SU-DHL-6 (cell line): ENCODE measurements at regions not wholly inside any gene's neighbourhood (a gene's known extent, or its start where the extent isn't known, plus 50 kb on each side); places are given as distances from the start of the nearest gene placed in this dataset.

Source experiments
- EZH2phosphoT487 ChIP-seq: fragments of 200-600 bp; sonication (generic), shearing (Covaris generic); conservative IDR thresholded peaks from 2 replicates; pipeline ENCODE4 v1.6.1; 2018; ENCODE audit warnings: mild to moderate bottlenecking, antibody characterized with exemption, low read length, moderate library complexity, mixed read lengths
- TF ChIP-seq, protein P1 (sequence below): fragments of 200-600 bp; sonication (generic); IDR thresholded peaks from one replicate; pipeline ENCODE4 v1.5.1; 2017; ENCODE audit warnings: antibody characterized with exemption, mild to moderate bottlenecking, low read length, moderate library complexity; ENCODE audit not compliant: insufficient read depth, poor library complexity, severe bottlenecking

DNA sequence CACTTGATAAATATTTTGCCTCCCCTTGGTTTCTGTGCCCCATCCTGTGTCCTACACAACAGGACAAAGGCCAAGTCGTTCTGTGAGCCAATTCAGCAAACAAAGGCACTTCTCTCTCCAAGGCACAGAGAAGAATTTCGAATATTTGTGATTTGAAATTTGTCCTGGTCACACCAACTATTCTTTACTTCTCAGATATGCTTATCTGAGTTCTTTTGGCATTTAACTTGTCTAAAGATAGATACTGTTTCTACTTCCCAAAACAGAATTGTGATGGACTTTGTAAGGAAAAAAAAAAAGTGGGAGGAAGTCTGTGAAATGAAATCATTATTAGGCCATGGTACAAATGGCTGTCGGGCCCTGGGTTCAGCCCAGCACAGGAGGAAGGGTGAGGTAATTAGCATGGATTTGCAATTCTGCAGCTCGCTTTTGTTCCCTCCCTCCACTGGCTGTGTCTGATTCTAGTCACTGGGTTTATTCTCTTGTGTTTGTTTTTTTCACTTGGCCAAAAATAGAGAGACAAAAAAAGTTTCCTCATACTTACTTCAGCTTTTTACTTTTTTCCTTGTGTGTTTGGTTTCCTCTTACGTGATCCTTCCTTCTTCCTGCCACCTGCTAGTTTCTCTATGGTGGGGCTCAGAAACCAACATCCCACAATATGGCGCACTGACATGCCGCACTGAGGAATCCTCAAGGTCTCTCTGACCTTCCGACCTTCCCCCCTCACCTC, 108.2 kb upstream of the MKLN1 start:
- TF ChIP-seq, protein P1, sequence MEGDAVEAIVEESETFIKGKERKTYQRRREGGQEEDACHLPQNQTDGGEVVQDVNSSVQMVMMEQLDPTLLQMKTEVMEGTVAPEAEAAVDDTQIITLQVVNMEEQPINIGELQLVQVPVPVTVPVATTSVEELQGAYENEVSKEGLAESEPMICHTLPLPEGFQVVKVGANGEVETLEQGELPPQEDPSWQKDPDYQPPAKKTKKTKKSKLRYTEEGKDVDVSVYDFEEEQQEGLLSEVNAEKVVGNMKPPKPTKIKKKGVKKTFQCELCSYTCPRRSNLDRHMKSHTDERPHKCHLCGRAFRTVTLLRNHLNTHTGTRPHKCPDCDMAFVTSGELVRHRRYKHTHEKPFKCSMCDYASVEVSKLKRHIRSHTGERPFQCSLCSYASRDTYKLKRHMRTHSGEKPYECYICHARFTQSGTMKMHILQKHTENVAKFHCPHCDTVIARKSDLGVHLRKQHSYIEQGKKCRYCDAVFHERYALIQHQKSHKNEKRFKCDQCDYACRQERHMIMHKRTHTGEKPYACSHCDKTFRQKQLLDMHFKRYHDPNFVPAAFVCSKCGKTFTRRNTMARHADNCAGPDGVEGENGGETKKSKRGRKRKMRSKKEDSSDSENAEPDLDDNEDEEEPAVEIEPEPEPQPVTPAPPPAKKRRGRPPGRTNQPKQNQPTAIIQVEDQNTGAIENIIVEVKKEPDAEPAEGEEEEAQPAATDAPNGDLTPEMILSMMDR = no peak
- TF ChIP-seq EZH2phosphoT487 = no peak
